ENCODE measurements at regions not wholly inside any gene's neighbourhood (a gene's known extent, or its start where the extent isn't known, plus 50 kb on each side); places are given as distances from the start of the nearest gene placed in this dataset.

- TF ChIP-seq CTCF (IDR thresholded peaks at IDR 0.05; ENCODE audit: low read depth, low read length), result no peak
- no peak for TF ChIP-seq EZH2phosphoT487 (IDR thresholded peaks at IDR 0.05; ENCODE audit: low read depth)
Observed at GRCh38 chr2:31765078-31765945, 184.6 kb upstream of the SRD5A2 start.

All from OCI-LY3 (cell line).